SH-SY5Y (cell line): ENCODE measurements at regions not wholly inside any gene's neighbourhood (a gene's known extent, or its start where the extent isn't known, plus 50 kb on each side); places are given as distances from the start of the nearest gene placed in this dataset.

Experiments
- GATA2 ChIP-seq: IDR thresholded peaks from 2 replicates; pipeline ENCODE4 v1.6.1; 2011; ENCODE audit warnings: mild to moderate bottlenecking, low read depth, low read length
- GATA3 ChIP-seq: IDR thresholded peaks from 2 replicates; pipeline ENCODE4 v1.6.1; 2011; ENCODE audit warnings: low read depth, mild to moderate bottlenecking, low read length, moderate library complexity

- TF ChIP-seq GATA2 (no peak), GATA3 (no peak)
Measured at GRCh38 chr3:10555263-10555662, 49.9 kb upstream of the ATP2B2 start.

- TF ChIP-seq GATA3: no peak
- TF ChIP-seq GATA2: no peak
Measured at GRCh38 chr3:10556312-10556711, 50.9 kb upstream of the ATP2B2 start.

- TF ChIP-seq GATA3: no peak
- no peak for TF ChIP-seq GATA2
Measured at GRCh38 chr3:10557250-10557649, 51.9 kb upstream of the ATP2B2 start.

- no peak for TF ChIP-seq GATA2
- TF ChIP-seq GATA3: no peak
Measured at GRCh38 chr3:10557781-10558373, 52.5 kb upstream of the ATP2B2 start.

GRCh38 chr3:10558736-10559135 lies 53.4 kb upstream of the ATP2B2 start:
- TF ChIP-seq GATA3 (no peak), GATA2 (no peak)

- TF ChIP-seq GATA3 (no peak), GATA2 (no peak)
Measured at GRCh38 chr3:10560060-10560861, 54.9 kb upstream of the ATP2B2 start.

GRCh38 chr3:10561162-10561945 lies 56.0 kb upstream of the ATP2B2 start:
- TF ChIP-seq GATA3 (no peak), GATA2 (no peak)

- TF ChIP-seq GATA3 (no peak), GATA2 (no peak)
Measured at GRCh38 chr3:10561946-10562560, 56.7 kb upstream of the ATP2B2 start.

GRCh38 chr3:10563396-10563795 lies 58.0 kb upstream of the ATP2B2 start:
- TF ChIP-seq GATA3 (no peak), GATA2 (no peak)

- TF ChIP-seq GATA2: no peak
- TF ChIP-seq GATA3: no peak
Measured at GRCh38 chr3:10565814-10566213, 60.4 kb upstream of the ATP2B2 start.

- no peak for TF ChIP-seq GATA2
- no peak for TF ChIP-seq GATA3
Measured at GRCh38 chr3:10566451-10566850, 61.1 kb upstream of the ATP2B2 start.

GRCh38 chr3:10568549-10568948 lies 63.2 kb upstream of the ATP2B2 start:
- TF ChIP-seq GATA2 (no peak), GATA3 (no peak)

GRCh38 chr3:10570196-10570946 lies 65.0 kb upstream of the ATP2B2 start:
- TF ChIP-seq GATA2 (no peak), GATA3 (no peak)
